ENCODE measurements at regions not wholly inside any gene's neighbourhood (a gene's known extent, or its start where the extent isn't known, plus 50 kb on each side); places are given as distances from the start of the nearest gene placed in this dataset.

DNA sequence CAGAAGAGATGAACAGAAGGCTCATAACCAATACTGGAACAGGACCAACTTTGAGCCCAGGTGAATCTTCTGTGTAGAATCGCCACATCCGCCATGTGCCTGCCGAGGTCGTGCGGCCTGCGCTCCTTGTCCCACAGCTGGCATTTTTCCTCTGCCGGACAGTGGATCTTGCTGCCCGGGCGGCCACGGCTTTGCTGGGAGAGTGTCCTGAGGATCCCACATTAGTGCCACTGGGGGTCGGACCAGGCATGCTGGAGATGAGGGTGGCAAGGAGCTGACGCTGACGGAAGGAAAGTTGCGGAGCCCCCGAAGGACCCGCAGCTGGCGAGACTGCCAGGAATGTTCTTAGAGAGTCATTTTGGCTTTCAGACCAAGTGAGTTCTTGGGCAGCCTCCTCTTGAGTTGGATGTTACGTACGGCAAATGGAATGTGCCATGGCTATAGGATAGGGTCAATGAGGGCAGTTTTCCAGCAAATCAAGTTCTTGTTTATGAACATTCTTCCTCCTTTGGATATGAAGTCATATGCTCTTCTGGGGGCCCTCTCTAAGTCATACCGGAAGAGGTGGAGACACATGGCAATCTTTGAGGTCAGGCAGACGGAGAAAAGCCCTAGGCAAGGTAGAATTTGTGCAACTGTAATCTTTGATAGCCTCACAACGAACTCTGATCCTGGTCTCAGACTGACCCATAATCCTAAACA lies 57.4 kb upstream of the NUP160 start:
- TF ChIP-seq, protein P1, sequence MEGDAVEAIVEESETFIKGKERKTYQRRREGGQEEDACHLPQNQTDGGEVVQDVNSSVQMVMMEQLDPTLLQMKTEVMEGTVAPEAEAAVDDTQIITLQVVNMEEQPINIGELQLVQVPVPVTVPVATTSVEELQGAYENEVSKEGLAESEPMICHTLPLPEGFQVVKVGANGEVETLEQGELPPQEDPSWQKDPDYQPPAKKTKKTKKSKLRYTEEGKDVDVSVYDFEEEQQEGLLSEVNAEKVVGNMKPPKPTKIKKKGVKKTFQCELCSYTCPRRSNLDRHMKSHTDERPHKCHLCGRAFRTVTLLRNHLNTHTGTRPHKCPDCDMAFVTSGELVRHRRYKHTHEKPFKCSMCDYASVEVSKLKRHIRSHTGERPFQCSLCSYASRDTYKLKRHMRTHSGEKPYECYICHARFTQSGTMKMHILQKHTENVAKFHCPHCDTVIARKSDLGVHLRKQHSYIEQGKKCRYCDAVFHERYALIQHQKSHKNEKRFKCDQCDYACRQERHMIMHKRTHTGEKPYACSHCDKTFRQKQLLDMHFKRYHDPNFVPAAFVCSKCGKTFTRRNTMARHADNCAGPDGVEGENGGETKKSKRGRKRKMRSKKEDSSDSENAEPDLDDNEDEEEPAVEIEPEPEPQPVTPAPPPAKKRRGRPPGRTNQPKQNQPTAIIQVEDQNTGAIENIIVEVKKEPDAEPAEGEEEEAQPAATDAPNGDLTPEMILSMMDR (conservative IDR thresholded peaks at IDR 0.05 in 1 of 2, IDR thresholded peaks at IDR 0.05 in 1 of 2; ENCODE audit: low read depth in 1 of 2, low read length in 2 of 2) = no peak
- no peak for TF ChIP-seq EZH2 (IDR thresholded peaks at IDR 0.05; ENCODE audit: low read length, missing control alignments)
